HUES6 (cell line): ENCODE measurements at regions not wholly inside any gene's neighbourhood (a gene's known extent, or its start where the extent isn't known, plus 50 kb on each side); places are given as distances from the start of the nearest gene placed in this dataset.
"Not testable (repeated sequence)": the region's sequence is repeated elsewhere in the genome, so short reads cannot be mapped to it uniquely, and the experiment has no call there.

Experiments
- H3K27ac ChIP-seq: 2 replicates; pipeline ENCODE4 v1.7.0; 2013; ENCODE audit warnings: low read depth, mild to moderate bottlenecking, low read length, inconsistent platforms
- H3K27me3 ChIP-seq: 2 replicates; pipeline ENCODE4 v1.6.1; 2013; ENCODE audit warnings: low read length; ENCODE audit not compliant: control insufficient read depth, insufficient read depth
- H3K36me3 ChIP-seq: 2 replicates; pipeline ENCODE4 v1.6.1; 2013; ENCODE audit warnings: low read length; ENCODE audit not compliant: control insufficient read depth, insufficient read depth
- H3K4me1 ChIP-seq: 2 replicates; pipeline ENCODE4 v1.6.1; 2013; ENCODE audit warnings: low read length; ENCODE audit not compliant: control insufficient read depth, insufficient read depth
- H3K4me3 ChIP-seq: 2 replicates; pipeline ENCODE4 v1.5.1; 2013; ENCODE audit warnings: low read depth, low read length
- H3K9ac ChIP-seq: one replicate; pipeline ENCODE4 v1.6.1; 2013; ENCODE audit warnings: mild to moderate bottlenecking, low read length
- H3K9me3 ChIP-seq: 2 replicates; pipeline ENCODE4 v1.6.1; 2013; ENCODE audit warnings: low read depth, low read length; ENCODE audit not compliant: control insufficient read depth, insufficient read depth

DNA sequence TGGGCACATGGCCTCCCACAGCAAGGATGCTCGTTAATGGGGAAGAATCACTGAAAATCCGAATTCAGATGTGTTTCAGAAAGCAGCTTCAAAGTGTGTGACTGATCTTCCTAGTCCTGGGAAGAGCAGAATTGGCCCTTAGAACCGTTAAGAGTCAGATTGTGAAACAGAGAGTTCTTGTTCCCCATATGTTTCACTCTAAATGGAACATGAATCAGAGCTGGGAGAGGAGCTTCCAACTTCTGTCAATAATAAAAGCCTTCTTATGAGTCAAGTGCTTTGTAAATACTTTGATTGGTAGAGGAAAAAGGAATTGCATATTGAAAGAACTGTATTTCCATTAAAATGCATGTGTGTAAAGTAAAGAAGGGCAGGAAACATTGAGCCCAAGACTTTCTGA, 256.1 kb upstream of the PLGLB1 start:
- H3K9ac ChIP-seq, H3K36me3 ChIP-seq, H3K4me1 ChIP-seq, H3K27me3 ChIP-seq, H3K27ac ChIP-seq, H3K9me3 ChIP-seq, H3K4me3 ChIP-seq: not testable (repeated sequence)

DNA sequence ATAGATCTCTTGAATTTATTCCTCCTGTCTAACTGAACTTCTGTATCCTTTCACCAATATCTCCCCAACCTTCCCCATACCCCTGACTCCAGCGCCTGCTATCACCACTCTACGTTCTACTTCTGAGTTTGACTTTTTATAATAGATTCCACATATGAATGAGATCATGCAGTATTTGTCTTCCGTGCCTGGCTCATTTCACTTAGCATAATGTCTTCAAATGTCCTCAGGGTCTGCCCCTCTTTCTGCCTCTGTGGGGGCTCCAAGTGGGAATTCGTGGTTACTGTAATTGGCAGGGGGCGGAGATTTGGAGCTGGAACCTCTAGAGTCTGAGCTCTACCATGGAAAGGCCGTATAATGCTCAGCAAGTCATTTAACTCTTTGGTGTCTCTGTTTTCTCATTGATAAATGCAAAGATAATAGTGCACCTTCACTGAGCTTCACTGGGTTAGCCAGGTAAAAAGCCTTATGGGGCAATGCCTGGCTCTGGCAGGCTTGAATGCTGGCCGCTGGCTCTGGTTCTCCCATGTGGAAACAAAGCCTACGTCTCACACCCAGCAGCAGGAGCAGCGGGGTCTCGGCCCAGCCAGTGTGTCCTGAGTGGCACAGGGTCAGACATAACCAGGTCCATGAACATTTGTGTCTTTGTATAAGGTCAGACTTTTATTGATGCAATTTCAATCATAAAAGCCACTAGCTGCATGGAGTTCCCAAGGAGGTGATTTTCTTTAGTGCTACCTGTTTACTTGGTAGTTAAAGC, 259.1 kb upstream of the PLGLB1 start:
- H3K36me3 ChIP-seq, result not testable (repeated sequence)

DNA sequence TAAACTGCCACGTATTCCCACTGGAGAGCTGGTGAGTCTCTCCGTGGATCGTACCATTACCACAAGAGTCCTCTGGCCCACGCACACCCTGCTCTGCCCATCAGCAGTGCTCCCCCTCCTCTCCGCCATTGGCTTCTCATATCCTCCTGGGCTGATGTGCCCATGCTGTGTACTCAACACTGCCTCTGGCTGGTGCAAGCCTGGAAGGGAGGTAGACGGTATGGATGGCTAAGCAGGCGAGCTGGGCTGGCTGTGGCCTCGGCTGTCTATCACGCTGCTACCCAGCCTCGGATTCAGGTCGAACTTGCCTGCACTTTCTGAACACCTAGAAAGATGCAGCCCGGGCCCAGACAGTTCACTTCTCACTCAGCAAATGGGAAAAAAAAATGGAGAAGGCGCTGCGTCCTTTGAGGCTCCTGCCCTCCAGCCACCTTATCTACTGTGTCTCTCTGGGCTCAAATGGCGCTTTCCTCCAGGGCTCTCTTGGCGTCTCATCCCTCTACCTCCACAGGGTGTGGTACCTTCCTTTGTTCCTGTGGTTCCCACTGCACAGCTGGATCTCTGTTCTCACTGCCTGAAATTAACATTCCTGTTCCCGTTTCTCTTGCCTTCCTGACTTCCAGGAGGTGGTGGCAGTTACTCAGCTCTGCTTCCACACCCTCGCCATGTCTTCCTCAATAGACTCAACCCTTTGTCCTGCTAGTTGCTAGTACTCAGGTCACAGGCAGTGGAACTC, 262.3 kb upstream of the PLGLB1 start:
- not testable (repeated sequence) for H3K9me3 ChIP-seq, H3K27me3 ChIP-seq, H3K4me1 ChIP-seq, H3K9ac ChIP-seq, H3K4me3 ChIP-seq, H3K27ac ChIP-seq, H3K36me3 ChIP-seq

More for the DNA sequence above, 259.1 kb upstream of the PLGLB1 start:
- not testable (repeated sequence) for H3K27ac ChIP-seq, H3K27me3 ChIP-seq, H3K4me1 ChIP-seq, H3K9me3 ChIP-seq, H3K9ac ChIP-seq, H3K4me3 ChIP-seq

DNA sequence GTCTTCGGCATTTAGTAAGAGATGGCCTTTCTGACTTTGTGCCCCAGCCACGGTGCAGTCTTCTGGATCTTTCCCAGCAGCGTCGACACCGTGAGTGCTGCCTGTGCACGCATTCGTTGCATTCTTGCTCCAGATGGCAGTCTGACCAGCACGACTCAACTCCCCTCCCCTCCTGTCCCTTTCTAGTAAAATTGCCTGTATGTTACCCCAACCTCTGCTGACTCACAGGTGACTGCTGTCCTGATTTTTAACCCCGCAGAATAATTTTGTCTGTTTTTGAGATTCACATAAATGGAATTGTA, 262.8 kb upstream of the PLGLB1 start:
- not testable (repeated sequence) for H3K9me3 ChIP-seq, H3K27ac ChIP-seq, H3K27me3 ChIP-seq, H3K9ac ChIP-seq, H3K36me3 ChIP-seq, H3K4me3 ChIP-seq, H3K4me1 ChIP-seq

DNA sequence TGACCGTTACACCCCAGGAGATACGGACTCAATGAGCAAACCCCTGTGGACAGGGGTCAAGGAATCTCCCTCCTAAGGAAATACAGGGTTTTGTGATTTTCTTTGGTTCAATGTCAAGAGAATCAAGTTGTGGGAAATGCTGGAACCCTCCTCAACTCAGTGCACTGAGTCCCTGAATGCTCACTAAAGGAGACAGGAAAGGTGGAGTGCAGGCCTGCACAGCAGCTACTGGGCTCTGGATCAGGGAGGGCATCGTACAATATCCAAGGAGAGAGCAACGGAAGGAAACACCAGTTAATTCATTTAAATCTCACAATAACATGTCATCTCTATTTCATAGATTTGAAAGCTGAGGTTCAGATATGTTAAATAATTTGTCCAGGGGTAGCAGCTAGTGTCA, 263.5 kb upstream of the PLGLB1 start:
- H3K4me1 ChIP-seq, H3K9me3 ChIP-seq, H3K4me3 ChIP-seq: not testable (repeated sequence)

DNA sequence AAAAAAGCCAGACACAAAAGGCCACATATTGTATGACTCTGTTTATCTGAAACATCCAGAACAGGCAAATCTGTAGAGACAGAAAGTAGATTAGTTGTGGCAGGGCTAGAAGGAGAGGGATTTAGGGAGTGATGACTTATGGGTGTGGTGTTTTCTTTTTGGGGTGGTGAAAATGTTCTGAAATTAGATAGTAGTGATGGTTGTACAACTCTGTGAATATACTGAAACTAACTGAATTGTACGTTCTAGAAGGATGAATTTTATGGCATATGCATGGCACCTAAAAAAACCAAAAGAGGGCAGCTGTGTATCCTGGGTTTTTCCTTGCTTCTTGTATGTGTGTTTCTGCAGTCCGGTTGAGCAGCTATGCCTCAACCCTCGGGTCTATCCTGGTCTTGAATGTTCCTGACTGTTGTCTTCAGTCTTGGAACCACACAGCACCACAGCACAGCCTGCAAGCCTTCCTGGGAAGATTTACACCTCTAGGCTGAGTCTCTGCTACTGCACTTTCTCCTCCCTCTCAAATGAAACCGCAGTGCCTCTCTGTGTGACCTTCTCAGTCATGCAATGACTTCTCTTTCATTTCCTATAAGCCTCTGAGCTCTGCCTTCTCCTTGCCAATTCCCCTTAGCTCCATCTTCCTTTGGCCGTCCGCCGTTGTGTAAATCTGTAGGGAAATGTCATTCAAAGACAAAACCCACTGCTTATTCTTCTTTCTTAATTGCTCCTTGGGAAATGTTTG, 269.1 kb upstream of the PLGLB1 start:
- H3K9ac ChIP-seq, H3K9me3 ChIP-seq, H3K36me3 ChIP-seq, H3K27ac ChIP-seq, H3K4me3 ChIP-seq, H3K27me3 ChIP-seq, H3K4me1 ChIP-seq: not testable (repeated sequence)

More for the DNA sequence above, 263.5 kb upstream of the PLGLB1 start:
- H3K27me3 ChIP-seq, H3K36me3 ChIP-seq, H3K27ac ChIP-seq, H3K9ac ChIP-seq: not testable (repeated sequence)

DNA sequence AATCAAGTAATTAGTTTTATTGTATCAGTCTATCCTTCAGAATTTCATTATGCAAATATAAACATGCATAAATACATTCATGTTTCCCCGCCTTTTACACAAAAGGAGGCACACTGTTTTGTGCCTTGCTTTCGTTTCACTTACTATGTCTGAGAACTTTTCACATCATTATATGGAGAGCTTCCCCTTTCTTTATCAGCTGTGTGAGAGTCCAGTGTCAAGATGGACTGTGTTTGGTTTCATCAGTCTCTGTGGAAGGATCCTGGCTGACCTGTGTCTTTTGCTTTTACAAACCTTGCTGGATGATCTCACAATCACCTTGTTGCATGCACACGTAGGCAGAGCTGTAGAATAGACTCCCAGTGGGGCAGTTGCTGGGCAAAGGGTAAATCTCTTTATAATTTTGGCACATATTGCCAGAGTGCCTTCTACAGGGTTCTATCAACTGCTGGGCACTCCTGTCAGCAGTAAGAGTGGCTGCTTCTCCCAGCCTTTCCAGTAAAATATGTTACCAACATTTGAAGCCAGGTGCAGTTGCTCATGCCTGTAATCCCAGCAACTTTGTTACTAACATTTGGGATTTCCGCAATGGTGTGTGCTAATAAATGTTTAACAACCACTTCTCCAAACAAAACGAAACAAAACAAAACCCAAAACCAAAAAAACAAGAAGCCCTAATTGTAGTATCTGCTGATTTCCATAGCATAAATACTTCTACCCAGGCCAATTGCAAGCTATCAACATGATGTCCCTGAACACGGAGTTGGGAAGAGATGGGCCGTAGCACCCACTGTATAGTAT, 270.0 kb upstream of the PLGLB1 start:
- H3K27ac ChIP-seq, H3K9ac ChIP-seq, H3K36me3 ChIP-seq, H3K9me3 ChIP-seq, H3K4me1 ChIP-seq, H3K4me3 ChIP-seq, H3K27me3 ChIP-seq: not testable (repeated sequence)

DNA sequence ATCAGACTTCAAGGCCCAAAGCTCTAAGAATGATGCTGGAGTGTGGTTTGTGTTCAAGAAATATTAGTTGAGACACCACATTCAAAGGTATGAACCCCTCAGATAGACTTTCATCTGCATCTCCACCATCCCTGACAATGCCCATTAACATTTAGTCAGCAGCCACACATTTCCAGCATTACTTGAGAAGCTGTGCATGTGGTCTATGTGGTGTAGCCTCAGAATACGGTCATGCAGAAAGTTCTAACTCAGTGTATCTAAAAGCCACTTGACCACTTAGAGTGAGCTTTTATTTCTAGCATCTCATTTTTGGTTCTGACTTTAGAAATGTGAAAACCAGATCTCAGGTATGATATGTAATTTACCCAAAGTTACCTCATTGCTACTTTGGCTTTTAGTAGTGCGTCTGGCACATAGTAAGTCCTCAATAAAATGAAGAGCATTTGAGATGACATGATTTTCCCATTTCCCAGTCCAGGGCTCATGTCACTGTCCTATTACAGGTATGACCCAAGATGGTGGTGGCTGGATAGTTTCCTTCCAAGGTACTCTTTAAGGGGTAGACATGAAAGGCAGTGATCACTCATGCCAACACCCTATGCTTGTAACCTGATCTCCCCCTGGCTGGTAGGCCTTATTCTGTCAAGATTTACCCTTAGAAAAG, 272.4 kb upstream of the PLGLB1 start:
- H3K4me3 ChIP-seq, H3K36me3 ChIP-seq, H3K27me3 ChIP-seq, H3K9me3 ChIP-seq, H3K27ac ChIP-seq, H3K9ac ChIP-seq, H3K4me1 ChIP-seq: not testable (repeated sequence)

DNA sequence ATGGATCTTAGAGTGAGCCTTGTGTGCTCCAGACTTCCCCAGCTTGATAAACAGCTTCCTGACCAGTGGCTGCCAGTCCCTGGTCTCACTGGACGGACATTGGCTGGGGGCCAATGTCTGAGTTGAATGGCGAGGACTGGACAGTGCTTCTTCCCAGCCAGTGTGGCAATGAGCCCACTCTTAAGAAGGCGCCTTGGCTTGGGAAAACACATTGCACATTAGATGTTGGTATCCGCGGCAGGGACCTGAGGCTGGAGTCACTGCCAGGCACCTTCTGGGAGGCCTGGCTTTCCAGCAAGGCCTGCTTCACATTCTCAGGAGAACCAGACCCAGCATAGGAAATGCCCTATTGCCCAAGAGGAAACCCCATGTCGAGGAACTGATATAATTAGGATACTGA, 273.5 kb upstream of the PLGLB1 start:
- H3K4me1 ChIP-seq, H3K9me3 ChIP-seq, H3K4me3 ChIP-seq, H3K9ac ChIP-seq, H3K27ac ChIP-seq, H3K36me3 ChIP-seq, H3K27me3 ChIP-seq: not testable (repeated sequence)

DNA sequence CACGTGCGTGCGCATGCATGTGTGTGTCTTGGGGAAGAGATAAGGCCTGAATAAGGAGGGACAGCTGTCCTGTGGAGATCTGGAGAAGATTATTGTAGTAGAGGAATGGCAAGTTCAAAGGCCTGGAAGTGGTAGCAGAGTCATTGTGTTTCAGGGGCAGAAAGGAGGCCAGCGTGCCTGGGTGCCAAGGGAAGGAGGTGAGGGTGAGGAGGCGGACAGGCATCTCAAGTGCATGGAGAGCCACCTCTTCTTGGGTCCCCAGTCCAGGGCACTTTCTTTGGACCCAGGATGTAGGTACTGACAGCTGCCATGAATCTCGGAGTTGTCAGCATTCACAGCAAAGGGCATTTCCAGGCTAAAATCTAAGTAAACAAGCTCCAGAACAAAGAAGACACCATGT, 279.7 kb upstream of the PLGLB1 start:
- H3K4me1 ChIP-seq, H3K9me3 ChIP-seq, H3K36me3 ChIP-seq, H3K27me3 ChIP-seq, H3K9ac ChIP-seq, H3K4me3 ChIP-seq, H3K27ac ChIP-seq: not testable (repeated sequence)
